H9 (cell line): ENCODE measurements at regions not wholly inside any gene's neighbourhood (a gene's known extent, or its start where the extent isn't known, plus 50 kb on each side); places are given as distances from the start of the nearest gene placed in this dataset.

ENCODE experiments used
- DNase-seq: peaks from one replicate; pipeline ENCODE4 v3.0.0-alpha.2; 2017
- H2AFZ ChIP-seq: one replicate; pipeline ENCODE4 v1.6.1; 2013; ENCODE audit warnings: mild to moderate bottlenecking, low read length, control low read depth, moderate library complexity
- H2AK5ac ChIP-seq: 2 replicates; pipeline ENCODE4 v1.6.1; 2013; ENCODE audit warnings: low read length, control low read depth, mixed read lengths; ENCODE audit not compliant: insufficient read length
- H2BK120ac ChIP-seq: one replicate; pipeline ENCODE4 v1.6.1; 2013; ENCODE audit warnings: low read depth, mild to moderate bottlenecking, low read length, control low read depth, inconsistent platforms; ENCODE audit not compliant: poor library complexity, severe bottlenecking
- H2BK12ac ChIP-seq: 2 replicates; pipeline ENCODE4 v1.6.1; 2013; ENCODE audit warnings: low read length, control low read depth, mixed read lengths, low read depth; ENCODE audit not compliant: insufficient read length
- H2BK15ac ChIP-seq: 2 replicates; pipeline ENCODE4 v1.6.1; 2013; ENCODE audit warnings: low read depth, low read length, control low read depth
- H2BK20ac ChIP-seq: one replicate; pipeline ENCODE4 v1.6.1; 2013; ENCODE audit warnings: low read depth, mild to moderate bottlenecking, low read length, control low read depth, inconsistent platforms; ENCODE audit not compliant: poor library complexity, severe bottlenecking
- H2BK5ac ChIP-seq: 2 replicates; pipeline ENCODE4 v1.6.1; 2013; ENCODE audit warnings: low read length, control low read depth, mixed read lengths; ENCODE audit not compliant: insufficient read length
- H3K14ac ChIP-seq: 2 replicates; pipeline ENCODE4 v1.6.1; 2013; ENCODE audit warnings: low read length, control low read depth; ENCODE audit not compliant: insufficient read depth
- H3K18ac ChIP-seq: 2 replicates; pipeline ENCODE4 v1.6.1; 2013; ENCODE audit warnings: low read depth, mild to moderate bottlenecking, mixed read lengths, low read length, control low read depth; ENCODE audit not compliant: insufficient read length
- H3K23ac ChIP-seq: 2 replicates; pipeline ENCODE4 v1.6.1; 2013; ENCODE audit warnings: low read length, control low read depth, mixed read lengths, low read depth; ENCODE audit not compliant: insufficient read length
- H3K23me2 ChIP-seq: 2 replicates; pipeline ENCODE4 v1.6.1; 2013; ENCODE audit warnings: low read depth, mild to moderate bottlenecking, mixed read lengths, low read length, control low read depth; ENCODE audit not compliant: insufficient read length, poor library complexity, severe bottlenecking
- H3K27ac ChIP-seq: 2 replicates; pipeline ENCODE4 v1.5.1; 2013; ENCODE audit warnings: low read length, control low read depth, mixed read lengths, low read depth; ENCODE audit not compliant: insufficient read length
- H3K27me3 ChIP-seq: 2 replicates; pipeline ENCODE4 v1.6.1; 2013; ENCODE audit warnings: low read length, control low read depth, inconsistent platforms; ENCODE audit not compliant: insufficient read depth
- H3K4ac ChIP-seq: 2 replicates; pipeline ENCODE4 v1.6.1; 2013; ENCODE audit warnings: low read depth, mild to moderate bottlenecking, control low read depth, inconsistent platforms, low read length, moderate library complexity
- H3K4me1 ChIP-seq: 2 replicates; pipeline ENCODE4 v1.6.1; 2013; ENCODE audit warnings: low read length, control low read depth, inconsistent platforms; ENCODE audit not compliant: insufficient read depth
- H3K4me2 ChIP-seq: 2 replicates; pipeline ENCODE4 v1.6.1; 2013; ENCODE audit warnings: low read length, control low read depth, mixed read lengths; ENCODE audit not compliant: insufficient read length, insufficient read depth
- H3K56ac ChIP-seq: 2 replicates; pipeline ENCODE4 v1.6.1; 2013; ENCODE audit warnings: low read depth, mild to moderate bottlenecking, mixed read lengths, low read length, control low read depth; ENCODE audit not compliant: insufficient read length
- H3K79me1 ChIP-seq: 2 replicates; pipeline ENCODE4 v1.6.1; 2013; ENCODE audit warnings: low read depth, mild to moderate bottlenecking, moderate library complexity, low read length, control low read depth, inconsistent platforms; ENCODE audit not compliant: insufficient read depth, poor library complexity, severe bottlenecking
- H3K79me2 ChIP-seq: 2 replicates; pipeline ENCODE4 v1.6.1; 2013; ENCODE audit warnings: low read length, control low read depth, inconsistent platforms; ENCODE audit not compliant: insufficient read depth
- H3K9ac ChIP-seq: 2 replicates; pipeline ENCODE4 v1.6.1; 2013; ENCODE audit warnings: low read length, control low read depth, mixed read lengths; ENCODE audit not compliant: insufficient read length; ENCODE audit errors: extremely low read depth
- H3K9me3 ChIP-seq: one replicate; pipeline ENCODE4 v1.6.1; 2013; ENCODE audit warnings: low read depth, low read length, inconsistent platforms; ENCODE audit not compliant: control insufficient read depth
- H3T11ph ChIP-seq: one replicate; pipeline ENCODE4 v1.6.1; 2013; ENCODE audit warnings: mild to moderate bottlenecking, low read length, control low read depth, inconsistent platforms
- H4K20me1 ChIP-seq: one replicate; pipeline ENCODE4 v1.6.1; 2013; ENCODE audit not compliant: control insufficient read depth, insufficient read length, insufficient read depth
- H4K5ac ChIP-seq: 2 replicates; pipeline ENCODE4 v1.6.1; 2013; ENCODE audit warnings: low read depth, mild to moderate bottlenecking, mixed read lengths, low read length, control low read depth; ENCODE audit not compliant: insufficient read length
- H4K8ac ChIP-seq: replicated peaks from 2 replicates; pipeline ENCODE4 v1.6.1; 2013; ENCODE audit warnings: low read length, control low read depth, mixed read lengths, low read depth; ENCODE audit not compliant: insufficient read length
- H4K91ac ChIP-seq: 2 replicates; pipeline ENCODE4 v1.6.1; 2013; ENCODE audit warnings: low read depth, mild to moderate bottlenecking, moderate library complexity, mixed read lengths, low read length, control low read depth; ENCODE audit not compliant: insufficient read length
- H3K27ac Mint-ChIP-seq, 3 experiments: 2 replicates in 2 of 3; 3 replicates in 1 of 3; pipeline ENCODE4 v1.8.0; 2020 to 2021; ENCODE audit warnings: mixed read lengths in 3 of 3, mild to moderate bottlenecking in 1 of 3, moderate library complexity in 1 of 3
- H3K27me3 Mint-ChIP-seq: 2 replicates; pipeline ENCODE4 v1.8.0; 2021; ENCODE audit warnings: low read depth, mild to moderate bottlenecking, moderate library complexity, mixed read lengths
- H3K36me3 Mint-ChIP-seq, 3 experiments: 2 replicates in 2 of 3; 3 replicates in 1 of 3; pipeline ENCODE4 v1.8.0; 2020 to 2021; ENCODE audit warnings: low read depth in 3 of 3, mixed read lengths in 3 of 3; ENCODE audit not compliant: insufficient read depth in 1 of 3
- H3K4me1 Mint-ChIP-seq, 2 experiments: 2 replicates each; pipeline ENCODE4 v1.8.0; 2020; ENCODE audit warnings: mixed read lengths in 2 of 2
- H3K4me3 Mint-ChIP-seq, 2 experiments: 2 replicates in 1 of 2; 3 replicates in 1 of 2; pipeline ENCODE4 v1.8.0; 2020 to 2021; ENCODE audit warnings: mild to moderate bottlenecking in 2 of 2, mixed read lengths in 2 of 2, moderate library complexity in 1 of 2
- H3K9me3 Mint-ChIP-seq, 2 experiments: 2 replicates in 1 of 2; 3 replicates in 1 of 2; pipeline ENCODE4 v1.8.0; 2020; ENCODE audit warnings: mild to moderate bottlenecking in 2 of 2, mixed read lengths in 2 of 2, moderate library complexity in 1 of 2
- CTCF ChIP-seq: fragments of 200-600 bp; sonication (generic); conservative IDR thresholded peaks from 3 replicates; pipeline ENCODE4 v1.8.0; 2021; ENCODE audit warnings: antibody characterized with exemption, mild to moderate bottlenecking
- WGBS: extraction: QIAGEN DNeasy Blood & Tissue Kit; methylation state at CpG from one replicate; pipeline ENCODE4 v1.1.7; 2013; ENCODE audit warnings: missing lambda C conversion rate, low lambda C conversion rate, mixed read lengths; ENCODE audit not compliant: insufficient read length; ENCODE audit errors: extremely low coverage; 5-methylcytosine and 5-hydroxymethylcytosine counted together

GRCh38 chr10:57798830-57799229 is 468.9 kb downstream of the IPMK start:
- Histone ChIP-seq H2BK12ac (no peak overlapping the region), H2AK5ac (no peak overlapping the region), H2BK120ac (no peak overlapping the region), H4K8ac (no peak overlapping the region), H3K4ac (no peak overlapping the region), H3K27me3 (no peaks in the 10 kb centered on the region), H3K79me2 (no peaks in the 10 kb centered on the region), H3T11ph (no peak overlapping the region), H2BK15ac (no peak overlapping the region), H3K9me3 (no peaks in the 10 kb centered on the region), H4K5ac (no peak overlapping the region), H3K56ac (no peak overlapping the region), H3K79me1 (no peaks in the 10 kb centered on the region), H2AFZ (no peak overlapping the region), H4K91ac (no peak overlapping the region), H2BK5ac (no peak overlapping the region), H3K14ac (no peak overlapping the region), H3K4me1 (no peaks in the 10 kb centered on the region), H4K20me1 (no peaks in the 10 kb centered on the region), H3K4me2 (no peak overlapping the region), H3K18ac (no peak overlapping the region), H3K9ac (no peak overlapping the region), H3K27ac (no peak overlapping the region), H3K23ac (no peak overlapping the region), H2BK20ac (no peak overlapping the region), H3K23me2 (no peaks in the 10 kb centered on the region)
- H3K4me3 Mint-ChIP-seq, result no peak overlapping the region
- WGBS, result no CpG with 5 or more reads among the region's 3 CpGs
- H3K27me3 Mint-ChIP-seq, result no peaks in the 10 kb centered on the region
- peak overlapping the region in 1 of 3 experiments; percentile 14; a peak in 2 of 7 replicates for H3K27ac Mint-ChIP-seq
- no peak for DNase-seq
- no peak for TF ChIP-seq CTCF
- peaks cover 0 to 5% of the 10 kb centered on the region in 2 experiments; a peak in 2 of 5 replicates for H3K9me3 Mint-ChIP-seq
- peaks cover 0 to 4% (median 0%) of the 10 kb centered on the region in 3 experiments; a peak in 3 of 7 replicates for H3K36me3 Mint-ChIP-seq
- H3K4me1 Mint-ChIP-seq, result peaks cover 21 to 24% of the 10 kb centered on the region in 2 experiments
